Endodermal cell (in vitro differentiated cells): ENCODE measurements at regions not wholly inside any gene's neighbourhood (a gene's known extent, or its start where the extent isn't known, plus 50 kb on each side); places are given as distances from the start of the nearest gene placed in this dataset.

ENCODE experiments used
- DNase-seq: peaks from one replicate; pipeline ENCODE4 v3.0.0-alpha.2; 2017
- H3K27ac ChIP-seq: 2 replicates; pipeline ENCODE4 v1.5.1; 2013; ENCODE audit warnings: mild to moderate bottlenecking, low read depth, low read length, moderate library complexity
- H3K27me3 ChIP-seq: 2 replicates; pipeline ENCODE4 v1.6.1; 2013; ENCODE audit warnings: mild to moderate bottlenecking, low read length, moderate library complexity; ENCODE audit not compliant: insufficient read depth, control insufficient read depth, poor library complexity, severe bottlenecking
- H3K36me3 ChIP-seq: 2 replicates; pipeline ENCODE4 v1.7.0; 2013; ENCODE audit warnings: mild to moderate bottlenecking, low read length, moderate library complexity; ENCODE audit not compliant: control insufficient read depth, insufficient read depth
- H3K4me1 ChIP-seq: one replicate; pipeline ENCODE4 v1.7.0; 2013; ENCODE audit warnings: low read length; ENCODE audit not compliant: control insufficient read depth, insufficient read depth
- H3K4me3 ChIP-seq: 2 replicates; pipeline ENCODE4 v1.5.1; 2013; ENCODE audit warnings: mild to moderate bottlenecking, low read length, moderate library complexity
- H3K9ac ChIP-seq: 2 replicates; pipeline ENCODE4 v1.6.1; 2013; ENCODE audit warnings: mild to moderate bottlenecking, low read length, moderate library complexity; ENCODE audit not compliant: poor library complexity, severe bottlenecking; ENCODE audit errors: extremely low read depth
- H3K9me3 ChIP-seq: 2 replicates; pipeline ENCODE4 v1.6.1; 2013; ENCODE audit warnings: mild to moderate bottlenecking, low read length, moderate library complexity; ENCODE audit not compliant: control insufficient read depth
- H3K27ac Mint-ChIP-seq: 2 replicates; pipeline ENCODE4 v1.8.0; 2020; ENCODE audit warnings: mixed read lengths
- H3K27me3 Mint-ChIP-seq: 2 replicates; pipeline ENCODE4 v1.8.0; 2021; ENCODE audit warnings: mild to moderate bottlenecking, mixed read lengths; ENCODE audit not compliant: insufficient read depth
- H3K36me3 Mint-ChIP-seq: 2 replicates; pipeline ENCODE4 v1.8.0; 2020; ENCODE audit warnings: low read depth, mixed read lengths
- H3K4me1 Mint-ChIP-seq: 2 replicates; pipeline ENCODE4 v1.8.0; 2020; ENCODE audit warnings: mixed read lengths
- H3K4me3 Mint-ChIP-seq: 2 replicates; pipeline ENCODE4 v1.8.0; 2020; ENCODE audit warnings: mild to moderate bottlenecking, moderate library complexity, mixed read lengths
- H3K9me3 Mint-ChIP-seq: 2 replicates; pipeline ENCODE4 v1.8.0; 2020; ENCODE audit warnings: mild to moderate bottlenecking, mixed read lengths
- CTCF ChIP-seq: fragments of 200-600 bp; sonication (generic); conservative IDR thresholded peaks from 2 replicates; pipeline ENCODE4 v1.5.0; 2021; ENCODE audit warnings: antibody characterized with exemption, mild to moderate bottlenecking
- WGBS, 2 experiments: methylation state at CpG; one replicate each; pipeline versions ENCODE4 v1.1.5 to v1.1.7; 2013; ENCODE audit warnings: missing lambda C conversion rate in 2 of 2, mixed read lengths in 1 of 2; ENCODE audit not compliant: insufficient coverage in 1 of 2, insufficient read length in 1 of 2; 5-methylcytosine and 5-hydroxymethylcytosine counted together

- 95 to 96% methylated on average over 4 to 5 of the region's 5 CpGs for WGBS, 2 experiments
- H3K4me3 Mint-ChIP-seq, result no peak overlapping the region
Observed at GRCh38 chr7:21113609-21114415, 314.1 kb upstream of the SP4 start.

GRCh38 chr7:21123586-21123985, 304.3 kb upstream of the SP4 start:
- H3K27me3 Mint-ChIP-seq, result peaks cover 41% of the 10 kb centered on the region
- no peak overlapping the region for H3K4me3 Mint-ChIP-seq
- H3K9me3 ChIP-seq, result no peaks in the 10 kb centered on the region
- H3K36me3 Mint-ChIP-seq, result no peaks in the 10 kb centered on the region
- no peak overlapping the region for H3K27ac Mint-ChIP-seq
- H3K27me3 ChIP-seq, result peaks cover 16% of the 10 kb centered on the region
- DNase-seq, result no peak
- H3K36me3 ChIP-seq, result no peaks in the 10 kb centered on the region
- no peak overlapping the region for H3K27ac ChIP-seq
- H3K4me3 ChIP-seq, result no peak overlapping the region
- peaks cover 12% of the 10 kb centered on the region for H3K4me1 ChIP-seq
- no peaks in the 10 kb centered on the region for H3K9me3 Mint-ChIP-seq
- WGBS, 2 experiments, result 85 to 89% methylated on average over 1 of the region's 1 CpG
- H3K4me1 Mint-ChIP-seq, result peaks cover 36% of the 10 kb centered on the region
- no peak overlapping the region for H3K9ac ChIP-seq
- TF ChIP-seq CTCF, result no peak

More at GRCh38 chr7:21113609-21114415, 314.1 kb upstream of the SP4 start:
- H3K27ac Mint-ChIP-seq, result no peak overlapping the region
- Histone ChIP-seq H3K27ac (no peak overlapping the region), H3K36me3 (no peaks in the 10 kb centered on the region), H3K9me3 (no peaks in the 10 kb centered on the region), H3K9ac (no peak overlapping the region), H3K4me3 (no peak overlapping the region), H3K4me1 (peaks cover 15% of the 10 kb centered on the region), H3K27me3 (peaks cover 10% of the 10 kb centered on the region)
- DNase-seq, result no peak
- TF ChIP-seq CTCF, result no peak
- H3K9me3 Mint-ChIP-seq, result no peaks in the 10 kb centered on the region
- H3K27me3 Mint-ChIP-seq, result peaks cover 27% of the 10 kb centered on the region
- peaks cover 48% of the 10 kb centered on the region for H3K4me1 Mint-ChIP-seq
- H3K36me3 Mint-ChIP-seq, result no peaks in the 10 kb centered on the region

- H3K36me3 Mint-ChIP-seq, result no peaks in the 10 kb centered on the region
- no peak overlapping the region for H3K27ac Mint-ChIP-seq
- Histone ChIP-seq H3K9me3 (no peaks in the 10 kb centered on the region), H3K4me3 (no peak overlapping the region), H3K36me3 (no peaks in the 10 kb centered on the region), H3K4me1 (peaks cover 8% of the 10 kb centered on the region), H3K9ac (no peak overlapping the region), H3K27me3 (peaks cover 16% of the 10 kb centered on the region), H3K27ac (no peak overlapping the region)
- DNase-seq, result peak; percentile 70
- H3K27me3 Mint-ChIP-seq, result peaks cover 41% of the 10 kb centered on the region
- peaks cover 39% of the 10 kb centered on the region for H3K4me1 Mint-ChIP-seq
- 75% methylated on average over 5 to 6 of the region's 6 CpGs for WGBS, 2 experiments
- TF ChIP-seq CTCF, result peak; percentile 66
- no peaks in the 10 kb centered on the region for H3K9me3 Mint-ChIP-seq
- H3K4me3 Mint-ChIP-seq, result no peak overlapping the region
Observed at GRCh38 chr7:21125297-21125696, 302.6 kb upstream of the SP4 start.
